GM23338 (cell line): ENCODE measurements at regions not wholly inside any gene's neighbourhood (a gene's known extent, or its start where the extent isn't known, plus 50 kb on each side); places are given as distances from the start of the nearest gene placed in this dataset.

Experiments
- ATAC-seq: fragments of 200-7000 bp; cut with Tn5 transposase; 3 replicates; pipeline ENCODE4 v1.9.1; 2020
- DNase-seq: peaks from one replicate; pipeline ENCODE4 v3.0.0-alpha.2; 2015; ENCODE audit warnings: low spot score
- H2AFZ ChIP-seq: fragments of 200-600 bp; sonication (generic); 2 replicates; pipeline ENCODE4 v1.8.0; 2016; ENCODE audit warnings: antibody characterized with exemption, mild to moderate bottlenecking, moderate library complexity
- H3F3A ChIP-seq: fragments of 200-600 bp; sonication (generic); replicated peaks from 2 replicates; pipeline ENCODE4 v1.8.0; 2017; ENCODE audit warnings: antibody characterized with exemption, mixed run types, low read depth
- H3K27ac ChIP-seq: fragments of 200-600 bp; sonication (generic); 2 replicates; pipeline ENCODE4 v1.6.1; 2016; ENCODE audit warnings: low read depth
- H3K27me3 ChIP-seq: fragments of 200-600 bp; sonication (generic); 2 replicates; pipeline ENCODE4 v1.8.0; 2016; ENCODE audit warnings: mild to moderate bottlenecking, mixed run types, moderate library complexity; ENCODE audit not compliant: insufficient read depth
- H3K36me3 ChIP-seq: fragments of 200-600 bp; sonication (generic); 2 replicates; pipeline ENCODE4 v1.8.0; 2016; ENCODE audit warnings: mild to moderate bottlenecking; ENCODE audit not compliant: insufficient read depth
- H3K4me1 ChIP-seq: fragments of 200-600 bp; sonication (generic); 2 replicates; pipeline ENCODE4 v1.8.0; 2016; ENCODE audit warnings: mild to moderate bottlenecking, moderate library complexity; ENCODE audit not compliant: insufficient read depth
- H3K4me2 ChIP-seq: fragments of 200-600 bp; sonication (generic); 2 replicates; pipeline ENCODE4 v1.7.1; 2017; ENCODE audit warnings: mixed run types
- H3K4me3 ChIP-seq: fragments of 200-600 bp; sonication (generic); 2 replicates; pipeline ENCODE4 v1.6.1; 2016; ENCODE audit warnings: mixed run types
- H3K79me2 ChIP-seq: fragments of 200-600 bp; sonication (generic); replicated peaks from 2 replicates; pipeline ENCODE4 v1.8.0; 2017; ENCODE audit warnings: mild to moderate bottlenecking; ENCODE audit not compliant: insufficient read depth
- H3K9me2 ChIP-seq: fragments of 200-600 bp; sonication (generic); 2 replicates; pipeline ENCODE4 v1.8.0; 2017; ENCODE audit not compliant: insufficient read depth
- H4K20me1 ChIP-seq: fragments of 200-600 bp; sonication (generic); replicated peaks from 2 replicates; pipeline ENCODE4 v1.8.0; 2017; ENCODE audit warnings: mild to moderate bottlenecking; ENCODE audit not compliant: insufficient read depth
- H3K27ac Mint-ChIP-seq: 2 replicates; pipeline ENCODE4 v1.8.0; 2020; ENCODE audit warnings: inconsistent platforms, mild to moderate bottlenecking, moderate library complexity, mixed read lengths
- H3K27me3 Mint-ChIP-seq: 3 replicates; pipeline ENCODE4 v1.8.0; 2022; ENCODE audit warnings: low read depth, mild to moderate bottlenecking, moderate library complexity, mixed read lengths, inconsistent platforms; ENCODE audit not compliant: insufficient read depth, poor library complexity
- H3K36me3 Mint-ChIP-seq: 3 replicates; pipeline ENCODE4 v1.8.0; 2021; ENCODE audit warnings: low read depth, mild to moderate bottlenecking, inconsistent platforms, moderate library complexity, mixed read lengths
- H3K4me1 Mint-ChIP-seq: 3 replicates; pipeline ENCODE4 v1.8.0; 2020; ENCODE audit warnings: mild to moderate bottlenecking, inconsistent platforms, mixed read lengths
- H3K4me3 Mint-ChIP-seq: 3 replicates; pipeline ENCODE4 v1.8.0; 2021; ENCODE audit warnings: moderate library complexity, mild to moderate bottlenecking, inconsistent platforms, mixed read lengths
- H3K9me3 Mint-ChIP-seq: 3 replicates; pipeline ENCODE4 v1.8.0; 2020; ENCODE audit warnings: moderate library complexity, mild to moderate bottlenecking, inconsistent platforms, mixed read lengths
- ETS1 ChIP-seq: IDR thresholded peaks from 2 replicates; pipeline ENCODE4 v1.6.1; 2016; ENCODE audit warnings: antibody characterized with exemption
- EZH2phosphoT487 ChIP-seq: fragments of 200-600 bp; sonication (generic); IDR thresholded peaks from one replicate; pipeline ENCODE4 v1.8.1; 2018; ENCODE audit warnings: antibody characterized with exemption; ENCODE audit not compliant: unreplicated experiment
- JUNB ChIP-seq: IDR thresholded peaks from one replicate; pipeline ENCODE4 v1.6.1; 2016; ENCODE audit warnings: antibody characterized with exemption; ENCODE audit not compliant: unreplicated experiment
- NANOG ChIP-seq: IDR thresholded peaks from 2 replicates; pipeline ENCODE4 v1.6.1; 2016; ENCODE audit warnings: antibody characterized with exemption, borderline replicate concordance
- STAT1 ChIP-seq: IDR thresholded peaks from one replicate; pipeline ENCODE4 v1.6.1; 2016; ENCODE audit warnings: antibody characterized with exemption; ENCODE audit not compliant: unreplicated experiment
- ZNF114 ChIP-seq: fragments of 250-450 bp; sonication (Bioruptor Pico); IDR thresholded peaks from 2 replicates; pipeline ENCODE4 v1.5.0; 2020; ENCODE audit warnings: mild to moderate bottlenecking, moderate library complexity
- ZNF331 ChIP-seq: fragments of 250-450 bp; sonication (Bioruptor Pico); IDR thresholded peaks from 2 replicates; pipeline ENCODE4 v1.5.0; 2020; ENCODE audit warnings: low read depth, mild to moderate bottlenecking, moderate library complexity
- ZNF462 ChIP-seq: fragments of 250-450 bp; sonication (Bioruptor Pico); IDR thresholded peaks from 2 replicates; pipeline ENCODE4 v1.5.0; 2020; ENCODE audit warnings: mild to moderate bottlenecking, moderate library complexity
- TF ChIP-seq, protein P1 (sequence below): IDR thresholded peaks from one replicate; pipeline ENCODE4 v1.6.1; 2018; ENCODE audit warnings: antibody characterized with exemption; ENCODE audit not compliant: unreplicated experiment
- TF ChIP-seq, protein P2 (sequence below), 2 experiments: fragments of 200-600 bp in 1 of 2; sonication (generic) in 1 of 2; conservative IDR thresholded peaks; 2 replicates each; pipeline versions ENCODE4 v1.5.1 to v1.6.1; 2016 to 2017; ENCODE audit warnings: antibody characterized with exemption in 2 of 2, low read depth in 2 of 2, mild to moderate bottlenecking in 2 of 2, moderate library complexity in 1 of 2

DNA sequence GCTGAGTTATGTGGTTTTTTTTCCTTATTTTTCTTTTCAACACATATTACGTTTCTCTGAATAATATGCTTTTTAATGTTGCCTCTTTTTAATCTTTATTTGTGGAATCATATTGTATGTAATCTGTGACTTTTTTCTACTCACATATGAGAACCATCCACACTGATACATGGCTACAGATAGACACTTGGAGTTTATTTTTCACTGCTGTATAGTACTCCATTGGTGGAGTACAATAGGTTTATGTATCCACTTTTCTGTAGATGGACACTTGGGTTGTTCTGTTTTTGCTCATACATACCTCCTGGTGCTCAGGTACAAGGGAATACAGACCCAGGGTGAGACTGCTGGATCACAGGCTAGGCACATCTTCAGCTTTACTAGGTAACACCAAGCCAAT is 71.5 kb upstream of the ERG start (continued):
- TF ChIP-seq, protein P1, sequence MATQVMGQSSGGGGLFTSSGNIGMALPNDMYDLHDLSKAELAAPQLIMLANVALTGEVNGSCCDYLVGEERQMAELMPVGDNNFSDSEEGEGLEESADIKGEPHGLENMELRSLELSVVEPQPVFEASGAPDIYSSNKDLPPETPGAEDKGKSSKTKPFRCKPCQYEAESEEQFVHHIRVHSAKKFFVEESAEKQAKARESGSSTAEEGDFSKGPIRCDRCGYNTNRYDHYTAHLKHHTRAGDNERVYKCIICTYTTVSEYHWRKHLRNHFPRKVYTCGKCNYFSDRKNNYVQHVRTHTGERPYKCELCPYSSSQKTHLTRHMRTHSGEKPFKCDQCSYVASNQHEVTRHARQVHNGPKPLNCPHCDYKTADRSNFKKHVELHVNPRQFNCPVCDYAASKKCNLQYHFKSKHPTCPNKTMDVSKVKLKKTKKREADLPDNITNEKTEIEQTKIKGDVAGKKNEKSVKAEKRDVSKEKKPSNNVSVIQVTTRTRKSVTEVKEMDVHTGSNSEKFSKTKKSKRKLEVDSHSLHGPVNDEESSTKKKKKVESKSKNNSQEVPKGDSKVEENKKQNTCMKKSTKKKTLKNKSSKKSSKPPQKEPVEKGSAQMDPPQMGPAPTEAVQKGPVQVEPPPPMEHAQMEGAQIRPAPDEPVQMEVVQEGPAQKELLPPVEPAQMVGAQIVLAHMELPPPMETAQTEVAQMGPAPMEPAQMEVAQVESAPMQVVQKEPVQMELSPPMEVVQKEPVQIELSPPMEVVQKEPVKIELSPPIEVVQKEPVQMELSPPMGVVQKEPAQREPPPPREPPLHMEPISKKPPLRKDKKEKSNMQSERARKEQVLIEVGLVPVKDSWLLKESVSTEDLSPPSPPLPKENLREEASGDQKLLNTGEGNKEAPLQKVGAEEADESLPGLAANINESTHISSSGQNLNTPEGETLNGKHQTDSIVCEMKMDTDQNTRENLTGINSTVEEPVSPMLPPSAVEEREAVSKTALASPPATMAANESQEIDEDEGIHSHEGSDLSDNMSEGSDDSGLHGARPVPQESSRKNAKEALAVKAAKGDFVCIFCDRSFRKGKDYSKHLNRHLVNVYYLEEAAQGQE: no peak
- no peak for TF ChIP-seq JUNB
- TF ChIP-seq, protein P2, sequence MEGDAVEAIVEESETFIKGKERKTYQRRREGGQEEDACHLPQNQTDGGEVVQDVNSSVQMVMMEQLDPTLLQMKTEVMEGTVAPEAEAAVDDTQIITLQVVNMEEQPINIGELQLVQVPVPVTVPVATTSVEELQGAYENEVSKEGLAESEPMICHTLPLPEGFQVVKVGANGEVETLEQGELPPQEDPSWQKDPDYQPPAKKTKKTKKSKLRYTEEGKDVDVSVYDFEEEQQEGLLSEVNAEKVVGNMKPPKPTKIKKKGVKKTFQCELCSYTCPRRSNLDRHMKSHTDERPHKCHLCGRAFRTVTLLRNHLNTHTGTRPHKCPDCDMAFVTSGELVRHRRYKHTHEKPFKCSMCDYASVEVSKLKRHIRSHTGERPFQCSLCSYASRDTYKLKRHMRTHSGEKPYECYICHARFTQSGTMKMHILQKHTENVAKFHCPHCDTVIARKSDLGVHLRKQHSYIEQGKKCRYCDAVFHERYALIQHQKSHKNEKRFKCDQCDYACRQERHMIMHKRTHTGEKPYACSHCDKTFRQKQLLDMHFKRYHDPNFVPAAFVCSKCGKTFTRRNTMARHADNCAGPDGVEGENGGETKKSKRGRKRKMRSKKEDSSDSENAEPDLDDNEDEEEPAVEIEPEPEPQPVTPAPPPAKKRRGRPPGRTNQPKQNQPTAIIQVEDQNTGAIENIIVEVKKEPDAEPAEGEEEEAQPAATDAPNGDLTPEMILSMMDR (conservative IDR thresholded peaks at IDR 0.05; ENCODE audit: low read depth in 2 of 2): no peak
- no peak for TF ChIP-seq ETS1
- no peak for TF ChIP-seq EZH2phosphoT487
- no peak for TF ChIP-seq STAT1

DNA sequence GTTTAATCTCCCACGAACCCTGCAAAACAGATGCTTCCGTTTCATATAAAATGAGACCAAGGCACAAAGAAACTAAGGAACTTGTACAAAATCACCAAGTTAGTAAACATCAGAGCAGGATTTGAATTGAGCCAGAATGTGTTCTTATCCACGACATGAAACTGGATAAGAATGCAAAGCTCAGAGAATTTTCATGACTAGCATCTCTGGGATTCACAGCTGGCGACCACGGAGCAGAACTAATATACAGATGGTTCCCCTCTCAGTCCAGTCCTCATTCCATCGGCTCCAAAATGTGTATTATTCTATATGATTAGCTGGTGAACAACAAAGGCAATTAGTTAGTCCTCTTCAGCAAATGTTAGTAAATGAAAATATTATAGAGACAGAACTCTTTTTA is 72.3 kb upstream of the ERG start:
- no peak for DNase-seq
- Histone ChIP-seq H3K27me3 (no peaks in the 10 kb centered on the region), H3F3A (no peaks in the 10 kb centered on the region; the same call in 1 of the 2 replicates), H3K4me2 (no peak overlapping the region), H3K4me3 (no peak overlapping the region), H3K27ac (no peak overlapping the region), H3K4me1 (peaks cover 12% of the 10 kb centered on the region; the same call in 1 of the 2 replicates), H3K9me2 (peaks cover 5% of the 10 kb centered on the region; the same call in 1 of the 2 replicates), H4K20me1 (no peaks in the 10 kb centered on the region), H3K36me3 (no peaks in the 10 kb centered on the region), H3K79me2 (no peaks in the 10 kb centered on the region), H2AFZ (no peak overlapping the region)
- no peak overlapping the region for H3K4me3 Mint-ChIP-seq
- peaks cover 12% of the 10 kb centered on the region for H3K4me1 Mint-ChIP-seq
- no peaks in the 10 kb centered on the region for H3K9me3 Mint-ChIP-seq
- no peak overlapping the region for H3K27ac Mint-ChIP-seq
- H3K36me3 Mint-ChIP-seq: no peaks in the 10 kb centered on the region
- ATAC-seq: no peak
- peaks cover 6% of the 10 kb centered on the region for H3K27me3 Mint-ChIP-seq
- no peak for TF ChIP-seq ZNF462
- no peak for TF ChIP-seq NANOG
- TF ChIP-seq ZNF114 (CRISPR knock-in tag): no peak
- TF ChIP-seq ZNF331 (CRISPR knock-in tag): no peak
- TF ChIP-seq, protein P2 (conservative IDR thresholded peaks at IDR 0.05; ENCODE audit: low read depth in 2 of 2): no peak
